ENCODE measurements at regions not wholly inside any gene's neighbourhood (a gene's known extent, or its start where the extent isn't known, plus 50 kb on each side); places are given as distances from the start of the nearest gene placed in this dataset.

GRCh38 chr10:44607116-44607515, 222.2 kb upstream of the CXCL12 start:
- TF ChIP-seq CEBPB (IDR thresholded peaks at IDR 0.05) = no peak
- TF ChIP-seq CREB1 (IDR thresholded peaks at IDR 0.05; ENCODE audit: low read depth) = no peak
- no peak for TF ChIP-seq TAF1 (IDR thresholded peaks at IDR 0.05; ENCODE audit: low read depth)
- TF ChIP-seq RAD21 (IDR thresholded peaks at IDR 0.05; ENCODE audit: low read depth) = no peak
- TF ChIP-seq MAX (IDR thresholded peaks at IDR 0.05) = no peak
